HepG2 (cell line): ENCODE measurements at regions not wholly inside any gene's neighbourhood (a gene's known extent, or its start where the extent isn't known, plus 50 kb on each side); places are given as distances from the start of the nearest gene placed in this dataset.

Experiments used
- CREB1 ChIP-seq, 2 experiments: fragments of 450-650 bp in 1 of 2; IDR thresholded peaks; 2 replicates each; pipeline ENCODE4 v1.6.1; 2016 to 2017; ENCODE audit warnings: control low read depth in 1 of 2, mild to moderate bottlenecking in 1 of 2, missing compliant biosample characterization in 1 of 2, missing genetic modification characterization in 1 of 2
- EZH2 ChIP-seq: conservative IDR thresholded peaks from 2 replicates; pipeline ENCODE4 v1.6.1; 2012; ENCODE audit warnings: mild to moderate bottlenecking, low read depth, low read length, moderate library complexity
- KLF12 ChIP-seq: sonication (generic); formaldehyde crosslinking; IDR thresholded peaks from 2 replicates; pipeline ENCODE4 v1.4.0; 2020; ENCODE audit warnings: missing genetic modification reagents, borderline replicate concordance
- MAFF ChIP-seq: IDR thresholded peaks from 2 replicates; pipeline ENCODE4 v1.6.1; 2011; ENCODE audit warnings: low read depth, low read length, improper control_type of control experiment
- NAIF1 ChIP-seq: sonication (generic); formaldehyde crosslinking; IDR thresholded peaks from 2 replicates; pipeline ENCODE4 v1.5.0; 2020; ENCODE audit warnings: mild to moderate bottlenecking, missing genetic modification reagents, borderline replicate concordance
- SATB2 ChIP-seq: sonication (generic); formaldehyde crosslinking; IDR thresholded peaks from 2 replicates; pipeline ENCODE4 v1.5.0; 2020; ENCODE audit warnings: missing genetic modification reagents
- SNRNP70 ChIP-seq: fragments of 200-400 bp; formaldehyde crosslinking; IDR thresholded peaks from 2 replicates; pipeline ENCODE4 v1.6.1; 2017; ENCODE audit warnings: mild to moderate bottlenecking, low read depth, low read length, moderate library complexity
- ZFP1 ChIP-seq: IDR thresholded peaks from 2 replicates; pipeline ENCODE4 v1.6.1; 2016
- ZNF121 ChIP-seq: sonication (generic); formaldehyde crosslinking; IDR thresholded peaks from 2 replicates; pipeline ENCODE4 v1.5.0; 2020; ENCODE audit warnings: mild to moderate bottlenecking, missing genetic modification reagents
- ZNF253 ChIP-seq: sonication (generic); formaldehyde crosslinking; IDR thresholded peaks from 2 replicates; pipeline ENCODE4 v1.8.0; 2022; ENCODE audit warnings: mild to moderate bottlenecking, missing genetic modification reagents, borderline replicate concordance
- ZNF296 ChIP-seq: sonication (generic); formaldehyde crosslinking; conservative IDR thresholded peaks from 2 replicates; pipeline ENCODE4 v1.5.0; 2020; ENCODE audit warnings: mild to moderate bottlenecking, missing genetic modification reagents
- ZNF33B ChIP-seq: sonication (generic); formaldehyde crosslinking; IDR thresholded peaks from 2 replicates; pipeline ENCODE4 v1.5.1; 2020; ENCODE audit warnings: mild to moderate bottlenecking, missing genetic modification reagents
- ZNF672 ChIP-seq: sonication (generic); formaldehyde crosslinking; IDR thresholded peaks from 2 replicates; pipeline ENCODE4 v1.8.1; 2022; ENCODE audit warnings: missing genetic modification reagents
- ZSCAN25 ChIP-seq: sonication (generic); formaldehyde crosslinking; IDR thresholded peaks from 2 replicates; pipeline ENCODE4 v1.8.0; 2022; ENCODE audit warnings: mild to moderate bottlenecking, missing genetic modification reagents
- ZSCAN9 ChIP-seq: IDR thresholded peaks from 2 replicates; pipeline ENCODE4 v1.6.1; 2016; ENCODE audit warnings: borderline replicate concordance
- TF ChIP-seq, protein P1 (sequence below): sonication (generic); formaldehyde crosslinking; IDR thresholded peaks from 2 replicates; pipeline ENCODE4 v1.5.0; 2020; ENCODE audit warnings: missing genetic modification reagents
- TF ChIP-seq, protein P2 (sequence below), 2 experiments: sonication (generic) in 1 of 2; formaldehyde crosslinking in 1 of 2; IDR thresholded peaks; 2 replicates each; pipeline versions ENCODE4 v1.6.1 to v1.9.0; 2014 to 2022; ENCODE audit warnings: antibody characterized with exemption in 1 of 2, borderline replicate concordance in 1 of 2, inconsistent platforms in 1 of 2, low read depth in 1 of 2, missing genetic modification reagents in 1 of 2
- TF ChIP-seq, protein P3 (sequence below): sonication (generic); formaldehyde crosslinking; conservative IDR thresholded peaks from 2 replicates; pipeline ENCODE4 v1.5.0; 2020; ENCODE audit warnings: missing genetic modification reagents
- TF ChIP-seq, protein P4 (sequence below): sonication (generic); formaldehyde crosslinking; IDR thresholded peaks from 2 replicates; pipeline ENCODE4 v1.4.0; 2020; ENCODE audit warnings: mild to moderate bottlenecking, missing genetic modification reagents
- TF ChIP-seq, protein P5 (sequence below): sonication (generic); formaldehyde crosslinking; conservative IDR thresholded peaks from 2 replicates; pipeline ENCODE4 v1.8.1; 2023; ENCODE audit warnings: missing genetic modification reagents

DNA sequence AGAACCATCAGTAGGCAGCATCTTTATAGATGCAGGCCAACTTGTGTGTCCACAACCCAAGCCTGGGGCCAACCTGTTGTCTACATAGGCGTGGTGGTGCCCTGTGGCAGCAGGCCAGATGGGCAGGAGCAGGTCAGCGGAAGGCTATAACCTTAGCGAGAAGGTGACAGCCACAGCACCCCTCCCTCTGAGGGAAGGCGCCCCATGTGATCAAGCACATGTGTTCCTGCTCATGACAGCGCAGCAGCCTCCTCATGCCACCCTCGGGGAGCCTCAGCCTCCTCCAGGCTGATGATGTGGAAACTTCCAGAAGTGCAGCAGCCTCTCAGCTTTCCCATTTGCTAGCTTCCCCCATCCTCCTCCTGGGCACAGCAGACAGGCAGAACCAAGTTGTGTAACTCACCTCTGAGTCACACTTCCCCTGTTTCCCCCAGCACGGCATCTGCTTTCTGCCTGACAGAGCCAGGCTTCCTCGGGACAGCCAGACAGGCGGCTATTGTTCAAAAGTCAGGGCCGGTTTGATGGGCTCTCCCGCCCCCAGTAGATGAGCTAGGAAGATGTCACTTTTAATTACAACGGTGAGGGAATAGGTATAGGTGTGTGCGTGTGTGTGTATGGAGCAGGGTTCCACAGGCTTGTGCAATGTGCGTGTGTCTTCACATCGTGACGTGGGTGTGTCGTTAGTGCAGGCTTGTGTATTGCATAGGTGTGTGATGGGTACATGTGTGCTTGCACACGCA, 312.0 kb upstream of the ZMIZ1 start (continued):
- TF ChIP-seq CREB1 (IDR thresholded peaks at IDR 0.05) (peak; percentile 34; the same call in 1 of the 2 replicates), CREB1 (CRISPR knock-in tag; IDR thresholded peaks at IDR 0.05) (no peak), EZH2 (no peak), ZNF33B (CRISPR knock-in tag) (no peak), ZNF296 (CRISPR knock-in tag) (no peak), SATB2 (CRISPR knock-in tag) (no peak), MAFF (no peak), ZNF121 (no peak), SNRNP70 (no peak), NAIF1 (no peak), KLF12 (CRISPR knock-in tag) (no peak), ZFP1 (no peak), ZNF253 (CRISPR knock-in tag) (no peak), ZNF672 (no peak), ZSCAN9 (CRISPR knock-in tag) (peak; percentile 29; the same call in 1 of the 2 replicates), ZSCAN25 (no peak)
- TF ChIP-seq, protein P1, sequence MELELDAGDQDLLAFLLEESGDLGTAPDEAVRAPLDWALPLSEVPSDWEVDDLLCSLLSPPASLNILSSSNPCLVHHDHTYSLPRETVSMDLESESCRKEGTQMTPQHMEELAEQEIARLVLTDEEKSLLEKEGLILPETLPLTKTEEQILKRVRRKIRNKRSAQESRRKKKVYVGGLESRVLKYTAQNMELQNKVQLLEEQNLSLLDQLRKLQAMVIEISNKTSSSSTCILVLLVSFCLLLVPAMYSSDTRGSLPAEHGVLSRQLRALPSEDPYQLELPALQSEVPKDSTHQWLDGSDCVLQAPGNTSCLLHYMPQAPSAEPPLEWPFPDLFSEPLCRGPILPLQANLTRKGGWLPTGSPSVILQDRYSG (CRISPR knock-in tag), result no peak
- TF ChIP-seq, protein P2, sequence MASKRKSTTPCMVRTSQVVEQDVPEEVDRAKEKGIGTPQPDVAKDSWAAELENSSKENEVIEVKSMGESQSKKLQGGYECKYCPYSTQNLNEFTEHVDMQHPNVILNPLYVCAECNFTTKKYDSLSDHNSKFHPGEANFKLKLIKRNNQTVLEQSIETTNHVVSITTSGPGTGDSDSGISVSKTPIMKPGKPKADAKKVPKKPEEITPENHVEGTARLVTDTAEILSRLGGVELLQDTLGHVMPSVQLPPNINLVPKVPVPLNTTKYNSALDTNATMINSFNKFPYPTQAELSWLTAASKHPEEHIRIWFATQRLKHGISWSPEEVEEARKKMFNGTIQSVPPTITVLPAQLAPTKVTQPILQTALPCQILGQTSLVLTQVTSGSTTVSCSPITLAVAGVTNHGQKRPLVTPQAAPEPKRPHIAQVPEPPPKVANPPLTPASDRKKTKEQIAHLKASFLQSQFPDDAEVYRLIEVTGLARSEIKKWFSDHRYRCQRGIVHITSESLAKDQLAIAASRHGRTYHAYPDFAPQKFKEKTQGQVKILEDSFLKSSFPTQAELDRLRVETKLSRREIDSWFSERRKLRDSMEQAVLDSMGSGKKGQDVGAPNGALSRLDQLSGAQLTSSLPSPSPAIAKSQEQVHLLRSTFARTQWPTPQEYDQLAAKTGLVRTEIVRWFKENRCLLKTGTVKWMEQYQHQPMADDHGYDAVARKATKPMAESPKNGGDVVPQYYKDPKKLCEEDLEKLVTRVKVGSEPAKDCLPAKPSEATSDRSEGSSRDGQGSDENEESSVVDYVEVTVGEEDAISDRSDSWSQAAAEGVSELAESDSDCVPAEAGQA (IDR thresholded peaks at IDR 0.05; ENCODE audit: low read depth), result no peak
- TF ChIP-seq, protein P2 (CRISPR knock-in tag; IDR thresholded peaks at IDR 0.05; ENCODE audit: borderline replicate concordance), result no peak
- TF ChIP-seq, protein P3, sequence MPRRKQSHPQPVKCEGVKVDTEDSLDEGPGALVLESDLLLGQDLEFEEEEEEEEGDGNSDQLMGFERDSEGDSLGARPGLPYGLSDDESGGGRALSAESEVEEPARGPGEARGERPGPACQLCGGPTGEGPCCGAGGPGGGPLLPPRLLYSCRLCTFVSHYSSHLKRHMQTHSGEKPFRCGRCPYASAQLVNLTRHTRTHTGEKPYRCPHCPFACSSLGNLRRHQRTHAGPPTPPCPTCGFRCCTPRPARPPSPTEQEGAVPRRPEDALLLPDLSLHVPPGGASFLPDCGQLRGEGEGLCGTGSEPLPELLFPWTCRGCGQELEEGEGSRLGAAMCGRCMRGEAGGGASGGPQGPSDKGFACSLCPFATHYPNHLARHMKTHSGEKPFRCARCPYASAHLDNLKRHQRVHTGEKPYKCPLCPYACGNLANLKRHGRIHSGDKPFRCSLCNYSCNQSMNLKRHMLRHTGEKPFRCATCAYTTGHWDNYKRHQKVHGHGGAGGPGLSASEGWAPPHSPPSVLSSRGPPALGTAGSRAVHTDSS (CRISPR knock-in tag), result no peak
- TF ChIP-seq, protein P4, sequence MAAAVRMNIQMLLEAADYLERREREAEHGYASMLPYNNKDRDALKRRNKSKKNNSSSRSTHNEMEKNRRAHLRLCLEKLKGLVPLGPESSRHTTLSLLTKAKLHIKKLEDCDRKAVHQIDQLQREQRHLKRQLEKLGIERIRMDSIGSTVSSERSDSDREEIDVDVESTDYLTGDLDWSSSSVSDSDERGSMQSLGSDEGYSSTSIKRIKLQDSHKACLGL (CRISPR knock-in tag), result no peak
- TF ChIP-seq, protein P5, sequence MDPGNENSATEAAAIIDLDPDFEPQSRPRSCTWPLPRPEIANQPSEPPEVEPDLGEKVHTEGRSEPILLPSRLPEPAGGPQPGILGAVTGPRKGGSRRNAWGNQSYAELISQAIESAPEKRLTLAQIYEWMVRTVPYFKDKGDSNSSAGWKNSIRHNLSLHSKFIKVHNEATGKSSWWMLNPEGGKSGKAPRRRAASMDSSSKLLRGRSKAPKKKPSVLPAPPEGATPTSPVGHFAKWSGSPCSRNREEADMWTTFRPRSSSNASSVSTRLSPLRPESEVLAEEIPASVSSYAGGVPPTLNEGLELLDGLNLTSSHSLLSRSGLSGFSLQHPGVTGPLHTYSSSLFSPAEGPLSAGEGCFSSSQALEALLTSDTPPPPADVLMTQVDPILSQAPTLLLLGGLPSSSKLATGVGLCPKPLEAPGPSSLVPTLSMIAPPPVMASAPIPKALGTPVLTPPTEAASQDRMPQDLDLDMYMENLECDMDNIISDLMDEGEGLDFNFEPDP (CRISPR knock-in tag), result no peak
